Kidney glomerular epithelial cell (primary cell): ENCODE measurements at regions not wholly inside any gene's neighbourhood (a gene's known extent, or its start where the extent isn't known, plus 50 kb on each side); places are given as distances from the start of the nearest gene placed in this dataset.
A peak's percentile ranks its signal among the peaks of the same experiment; 100 is the strongest.

ENCODE experiments used
- DNase-seq: peaks from one replicate; lab custom pipeline; 2025; lab: John Stamatoyannopoulos, UW

DNA sequence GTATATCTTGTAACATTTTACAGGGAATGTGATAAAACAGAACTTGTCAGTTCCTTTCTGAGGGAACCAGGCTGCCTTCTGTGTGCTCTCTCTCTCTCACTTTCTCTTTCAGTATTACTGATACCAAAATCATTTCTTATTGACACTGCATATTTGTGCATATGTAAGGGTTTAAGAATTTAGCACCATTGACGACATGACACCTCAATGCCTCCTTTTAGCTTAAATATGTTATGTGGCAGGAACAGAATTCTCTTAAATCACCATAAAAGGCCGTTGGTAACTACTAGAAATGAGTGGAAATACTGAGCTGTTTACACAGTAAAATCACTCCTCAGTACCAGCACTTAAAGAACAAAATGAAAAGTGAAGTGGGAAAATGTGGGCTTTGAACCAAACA lies 457.7 kb upstream of the SYT1 start:
- no peak for DNase-seq

DNA sequence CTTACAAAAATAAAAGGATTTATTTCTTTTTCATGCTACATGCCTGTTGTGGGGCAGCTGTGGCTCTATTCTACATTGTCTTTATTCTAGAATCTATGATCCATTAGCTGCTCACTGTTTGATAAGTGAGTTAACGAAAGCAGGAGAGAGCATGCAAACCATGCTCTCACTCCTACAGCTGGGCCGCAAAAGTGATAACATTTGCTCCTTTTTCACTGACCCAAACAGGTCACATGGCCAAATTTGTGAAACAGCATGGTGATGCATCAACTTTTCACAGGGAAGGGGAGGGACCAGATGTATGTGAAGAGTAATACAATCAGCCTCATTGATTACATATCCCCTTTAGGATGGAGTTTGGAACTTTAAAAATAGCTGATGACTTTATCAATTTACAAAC lies 456.9 kb upstream of the SYT1 start:
- no peak for DNase-seq

DNA sequence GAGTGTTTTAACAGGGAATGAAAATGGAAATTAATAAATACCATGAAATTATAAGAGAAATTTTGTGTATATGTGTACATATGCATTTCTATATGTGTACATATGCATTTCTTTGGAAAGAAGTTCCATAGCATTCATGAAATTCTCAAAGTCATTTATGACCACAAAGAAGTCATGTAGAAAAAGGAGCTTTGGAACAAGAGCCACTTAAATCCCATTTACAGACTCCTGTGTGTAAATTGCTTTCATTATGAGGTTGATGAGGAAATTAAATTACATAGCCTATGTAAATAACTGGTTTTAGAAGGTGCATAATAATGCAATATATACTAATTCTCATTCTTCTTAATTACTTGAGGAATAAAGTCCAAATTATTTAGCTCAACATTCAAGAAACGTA lies 450.5 kb upstream of the SYT1 start:
- DNase-seq = no peak

DNA sequence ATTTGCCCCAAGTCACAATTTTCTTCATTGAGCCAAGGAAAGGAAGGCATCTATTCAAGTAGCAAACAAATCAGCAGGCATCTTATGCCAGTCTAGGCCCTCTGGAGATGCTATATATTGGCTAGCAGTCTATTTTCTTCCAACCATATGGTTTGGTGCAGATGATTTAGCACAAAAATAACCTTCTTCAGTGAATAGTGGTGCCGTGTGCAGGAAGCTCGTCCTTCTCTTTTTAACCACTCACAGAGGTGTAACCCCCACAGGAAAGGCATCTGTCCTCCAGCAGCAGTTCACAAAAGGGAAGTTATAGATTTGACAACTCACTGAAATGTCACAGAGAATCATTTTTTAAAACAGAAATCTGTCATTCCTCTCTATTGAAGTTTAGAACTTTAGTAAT lies 445.7 kb upstream of the SYT1 start:
- no peak for DNase-seq

DNA sequence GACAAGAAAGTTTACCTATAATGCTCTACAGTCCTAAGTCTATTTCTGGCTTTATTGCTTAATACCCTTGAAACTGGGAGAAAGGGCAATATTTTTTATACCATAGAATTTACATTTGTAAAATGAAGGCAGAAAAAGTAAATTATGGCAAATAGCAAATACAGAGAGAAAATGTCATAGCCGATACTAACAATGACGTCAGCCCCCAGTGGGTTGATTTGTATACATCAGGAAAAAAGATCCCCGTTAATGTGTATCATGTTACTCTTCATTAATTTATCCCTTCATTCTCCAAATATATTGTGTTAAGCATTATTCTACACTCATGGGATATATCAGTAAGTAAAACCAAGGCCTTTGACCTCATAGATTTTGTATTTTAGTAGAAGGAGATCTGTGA lies 445.1 kb upstream of the SYT1 start:
- no peak for DNase-seq

DNA sequence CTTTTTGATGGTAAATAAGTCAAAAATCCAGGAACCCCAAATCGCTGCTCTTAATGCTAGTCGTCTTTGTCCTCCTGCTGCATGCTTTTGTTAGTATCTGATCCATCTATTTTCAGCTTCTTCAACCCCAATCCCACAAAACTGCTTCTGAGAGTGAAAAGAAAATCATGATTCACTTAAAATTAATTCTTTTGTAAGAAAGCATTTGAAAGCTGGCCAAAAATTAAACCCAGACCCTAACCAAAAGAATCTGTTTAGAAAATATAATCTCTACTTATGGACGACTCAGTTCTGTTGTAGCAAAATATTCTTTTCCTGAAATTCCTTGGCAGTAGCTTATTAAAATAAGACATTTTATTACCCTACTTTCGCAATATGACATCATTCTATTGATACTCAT lies 443.6 kb upstream of the SYT1 start:
- no peak for DNase-seq

DNA sequence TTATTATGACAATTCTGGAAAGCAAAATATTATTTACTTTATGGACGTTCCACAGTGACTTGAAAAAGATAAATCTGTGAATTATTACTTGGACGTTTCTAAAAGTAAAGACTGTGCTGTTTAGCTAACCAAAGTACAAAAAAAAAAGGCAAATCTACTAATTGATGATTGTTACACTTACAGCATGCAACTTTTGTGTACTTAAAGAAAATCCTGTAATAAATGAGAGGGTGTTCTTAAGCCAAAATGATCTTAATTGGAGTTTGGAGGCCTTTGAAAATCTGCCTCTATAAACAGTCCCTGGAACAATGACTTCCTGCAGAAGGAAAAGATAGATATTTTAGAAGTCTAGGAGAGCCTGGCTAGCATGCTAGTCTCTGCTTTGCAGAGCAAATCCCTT lies 434.0 kb upstream of the SYT1 start:
- DNase-seq = no peak

DNA sequence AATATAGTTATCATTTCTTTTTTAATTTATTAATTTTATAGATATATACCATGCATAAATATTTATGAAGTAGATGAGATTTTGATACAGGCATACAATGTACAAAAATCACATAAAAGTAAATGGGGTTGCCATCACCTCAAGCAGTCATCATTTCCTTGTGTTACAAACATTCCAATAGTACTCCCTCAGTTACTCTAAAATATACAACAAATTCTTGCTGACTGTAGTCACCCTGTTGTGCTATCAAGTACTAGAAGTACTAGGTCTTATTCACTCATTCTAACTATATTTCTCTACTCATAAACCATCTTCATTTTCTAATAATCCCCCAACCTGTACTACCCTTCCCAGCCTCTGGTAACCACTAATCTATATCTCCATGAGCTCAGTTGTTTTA lies 432.6 kb upstream of the SYT1 start:
- no peak for DNase-seq

DNA sequence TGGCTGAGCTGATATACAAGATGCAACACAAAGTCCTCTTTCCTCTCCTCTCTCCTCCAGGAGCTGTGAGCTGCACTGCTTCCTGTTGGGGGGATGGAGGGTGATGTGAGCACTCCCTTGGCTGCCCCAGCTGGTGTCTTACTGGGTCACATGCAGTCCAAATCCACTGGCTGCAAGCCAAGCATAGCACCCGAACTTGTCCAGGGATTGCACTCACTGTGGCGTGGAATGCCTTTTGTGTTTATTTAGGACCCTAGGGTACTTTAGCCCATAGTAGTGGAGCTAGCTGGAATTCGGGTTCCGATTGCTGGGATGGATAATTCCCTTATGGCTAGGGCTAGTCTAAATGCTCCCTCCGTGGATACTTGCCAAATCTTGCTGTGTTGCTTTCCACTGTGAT lies 424.9 kb upstream of the SYT1 start:
- DNase-seq = no peak

DNA sequence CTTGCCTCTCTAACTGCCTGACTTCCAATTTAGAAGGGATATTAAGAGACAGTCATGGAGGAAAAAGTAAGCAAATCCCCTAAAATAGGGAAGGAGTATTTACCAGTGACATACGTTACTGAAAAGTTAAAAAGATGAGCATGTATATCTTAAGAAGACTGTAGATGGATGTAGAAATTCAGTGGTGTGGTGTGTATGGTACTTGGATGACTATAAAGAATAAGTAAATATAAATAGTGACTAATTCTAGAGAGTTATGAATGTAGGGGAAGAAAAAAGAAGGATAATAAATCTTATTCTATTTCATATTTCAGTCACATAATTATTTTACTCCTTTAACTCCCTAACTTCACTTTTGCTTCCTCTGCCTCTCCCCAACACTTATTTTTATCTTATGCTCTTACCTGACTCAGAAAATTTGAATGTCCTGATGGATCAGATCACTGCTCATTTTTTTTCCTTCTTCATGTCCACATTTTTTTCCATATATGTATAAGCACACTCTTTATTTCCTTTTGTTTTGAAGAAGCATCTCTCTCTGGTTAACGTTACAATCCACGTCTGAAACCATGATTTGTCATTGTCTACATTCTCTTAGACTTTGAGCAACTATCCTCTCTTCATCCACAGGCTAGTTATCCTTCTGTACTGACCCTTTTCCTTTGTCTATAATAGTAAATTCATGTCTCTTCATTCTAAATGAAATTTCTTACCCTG lies 422.7 kb upstream of the SYT1 start:
- DNase-seq = no peak

DNA sequence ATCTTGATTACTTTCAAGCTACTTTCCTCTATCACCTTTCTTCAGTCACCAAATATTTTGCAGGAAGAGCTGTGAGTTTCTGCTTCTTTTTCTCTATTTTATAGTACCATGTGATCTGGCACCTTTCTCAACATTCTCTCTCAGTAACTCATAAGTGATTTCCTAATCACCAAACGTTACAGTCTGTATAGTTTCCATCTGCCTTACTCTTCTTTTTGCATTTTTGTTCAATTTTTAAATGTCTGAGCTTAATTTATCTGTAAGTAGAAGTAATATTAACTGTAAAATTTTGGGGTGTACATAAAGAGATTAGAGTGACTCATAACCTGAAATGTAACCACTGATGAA lies 422.1 kb upstream of the SYT1 start:
- DNase-seq = no peak

DNA sequence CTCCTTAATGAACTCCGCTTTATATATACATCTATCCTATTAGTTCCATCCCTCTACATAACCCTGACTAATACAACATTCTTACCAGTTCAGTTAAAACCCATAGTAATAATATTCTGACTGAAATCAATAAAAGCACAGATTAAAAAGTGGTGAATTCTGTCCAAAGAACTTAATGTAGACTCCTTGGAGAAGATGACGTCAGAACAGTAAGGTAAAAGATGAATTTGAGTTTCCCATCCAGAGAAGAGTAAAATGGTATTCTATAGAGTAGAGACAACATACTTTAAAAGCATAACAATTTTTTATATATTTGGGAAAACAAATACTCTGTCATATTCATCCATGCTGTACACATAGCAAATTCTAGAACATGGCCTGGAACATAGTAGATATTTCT lies 418.0 kb upstream of the SYT1 start:
- no peak for DNase-seq

DNA sequence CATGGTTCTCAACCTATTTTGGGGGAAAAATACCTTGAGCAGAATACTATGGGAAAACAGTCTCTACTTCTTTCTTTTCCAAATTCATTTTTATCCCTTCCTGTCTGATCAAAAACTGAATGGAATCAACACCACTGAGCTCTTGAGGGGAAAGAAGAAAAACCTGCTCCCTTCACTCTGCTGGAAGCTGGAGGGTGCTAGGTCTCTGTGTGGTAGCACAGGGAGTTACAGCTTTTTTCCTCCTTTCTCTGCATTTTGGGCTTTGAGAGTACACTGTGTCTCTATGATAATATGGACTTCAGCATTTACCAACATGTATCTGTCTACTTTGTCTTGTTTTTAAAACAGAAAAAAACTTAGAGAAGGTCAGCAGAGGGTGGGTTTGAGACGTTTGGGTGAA lies 417.2 kb upstream of the SYT1 start:
- no peak for DNase-seq

DNA sequence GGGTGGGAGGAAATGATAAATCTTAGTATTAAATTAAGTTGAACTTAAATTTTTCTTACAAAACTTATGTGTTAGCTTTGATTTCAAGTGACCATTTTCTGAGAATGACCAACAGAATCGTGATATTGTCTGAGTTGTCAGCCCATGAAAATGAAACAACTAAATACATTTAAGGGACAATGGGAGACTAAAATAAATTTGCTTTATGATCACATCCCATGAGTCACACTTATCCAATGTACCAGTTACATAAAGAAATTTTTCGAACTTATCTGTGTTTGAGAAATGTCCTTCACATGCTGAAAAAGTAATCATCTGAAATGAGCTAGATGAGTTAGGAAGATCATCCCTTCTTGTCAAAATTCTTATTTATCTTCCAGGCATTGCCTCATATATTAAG lies 415.9 kb upstream of the SYT1 start:
- DNase-seq = no peak

DNA sequence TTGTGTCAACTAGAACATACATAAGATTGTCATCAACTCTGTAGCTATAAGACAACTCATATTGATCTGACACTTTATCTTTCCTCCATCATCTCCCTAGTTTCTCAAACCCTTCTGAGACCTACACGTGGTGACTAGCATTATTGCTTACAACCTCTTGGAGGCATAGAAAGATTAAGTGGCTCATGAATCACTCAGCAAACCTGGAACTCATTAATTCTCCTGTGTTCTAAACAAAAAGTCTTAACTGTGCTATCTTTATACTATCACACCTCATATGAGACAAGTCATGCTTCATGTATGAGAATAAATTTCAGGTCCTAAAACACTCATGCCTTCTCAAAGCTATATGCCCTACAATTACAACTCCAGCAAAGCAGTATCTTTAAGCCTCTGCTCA lies 408.6 kb upstream of the SYT1 start:
- no peak for DNase-seq

DNA sequence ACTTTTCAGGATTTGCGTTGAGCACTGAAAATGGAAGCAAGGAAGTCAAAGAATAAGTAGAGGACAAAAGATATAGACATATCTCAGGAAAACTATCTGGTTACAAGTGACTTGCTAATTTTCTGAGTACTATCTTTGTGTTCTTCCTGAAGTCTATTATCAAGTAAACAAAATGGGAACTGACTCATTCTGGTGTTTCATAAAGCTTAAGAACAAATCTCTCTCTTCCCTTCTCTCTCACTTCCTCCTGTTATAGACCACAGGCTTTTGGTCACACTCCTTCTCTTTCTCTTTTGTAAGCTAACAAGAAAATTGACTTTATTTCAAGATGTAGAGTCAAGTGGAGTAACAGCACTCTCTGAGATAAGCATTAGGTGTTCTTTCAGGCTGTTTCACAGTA lies 406.6 kb upstream of the SYT1 start:
- DNase-seq = no peak

DNA sequence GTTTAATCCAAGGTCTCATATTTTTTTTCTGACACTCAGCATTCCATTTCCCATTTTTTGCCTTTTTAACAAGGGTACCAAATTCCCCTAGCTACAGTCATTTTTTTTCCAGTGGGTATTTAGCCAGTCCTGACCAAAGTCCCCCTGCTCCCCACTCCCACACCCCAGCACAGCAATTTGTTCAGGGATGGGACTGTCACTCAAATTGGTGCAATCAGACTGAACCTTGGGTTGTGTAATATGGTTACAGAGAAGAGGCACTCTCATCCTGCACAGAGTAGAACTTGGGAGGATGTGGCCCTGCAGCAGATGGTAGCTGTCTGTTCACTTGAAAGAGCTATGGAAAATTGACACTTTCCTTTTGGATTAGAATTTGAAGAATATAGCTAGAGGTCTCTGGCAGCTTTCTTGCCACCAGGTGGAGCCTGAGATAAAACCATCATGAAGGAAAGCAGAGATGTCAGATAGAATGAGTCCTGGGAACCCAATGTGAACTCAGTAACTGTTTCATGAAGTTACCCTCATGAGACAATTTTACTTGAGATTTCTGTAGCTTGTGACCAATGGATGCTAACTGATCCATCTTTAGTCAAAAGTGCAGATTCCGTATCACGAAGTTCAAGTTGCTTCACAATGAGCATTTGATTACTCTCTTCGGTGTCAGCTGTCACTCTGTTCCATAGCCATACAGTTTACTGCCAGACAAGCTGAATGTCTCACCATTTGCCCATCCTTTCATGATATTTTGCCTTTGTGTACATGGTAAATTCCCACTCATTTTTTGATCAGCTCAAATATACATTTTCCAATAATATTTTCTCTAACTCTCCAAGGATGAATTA lies 394.0 kb upstream of the SYT1 start:
- DNase-seq = peak; percentile 43

DNA sequence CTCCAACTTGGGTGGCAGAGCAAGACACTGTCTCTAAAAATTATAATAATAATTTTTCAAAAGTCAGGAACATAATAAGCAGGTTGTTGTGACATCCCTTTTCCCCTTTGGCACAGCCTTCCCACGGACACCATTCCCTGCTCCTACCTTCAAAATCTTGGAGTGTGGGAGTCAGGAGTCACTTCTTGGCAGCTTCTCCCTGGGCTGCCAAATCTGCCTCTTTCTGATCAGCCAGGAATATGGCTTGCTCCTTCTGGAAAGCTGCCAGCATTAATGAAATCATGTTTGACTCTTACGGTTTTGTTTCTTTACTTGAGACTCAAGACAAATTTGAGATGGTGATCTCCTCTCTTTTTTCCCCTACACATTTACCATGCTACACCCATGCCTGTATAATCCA lies 391.4 kb upstream of the SYT1 start:
- no peak for DNase-seq

DNA sequence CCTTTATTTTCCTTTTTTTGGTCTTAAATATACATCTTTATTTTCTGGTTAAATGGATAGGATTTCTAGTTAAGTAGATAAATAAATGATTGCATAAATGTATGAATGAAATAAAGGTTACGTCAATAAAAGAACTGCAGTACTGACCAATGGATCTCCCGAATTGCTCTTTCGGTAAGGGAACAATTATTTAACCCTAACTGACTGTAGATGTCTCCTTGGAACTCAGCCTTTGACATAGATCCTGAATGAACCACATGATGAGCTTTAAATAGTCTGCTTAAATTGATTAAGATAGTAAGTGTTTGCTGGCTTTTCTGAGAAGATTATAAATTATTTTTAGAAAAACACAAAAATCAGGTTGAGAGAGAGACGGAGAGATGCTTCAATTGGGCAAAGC lies 391.0 kb upstream of the SYT1 start:
- no peak for DNase-seq

DNA sequence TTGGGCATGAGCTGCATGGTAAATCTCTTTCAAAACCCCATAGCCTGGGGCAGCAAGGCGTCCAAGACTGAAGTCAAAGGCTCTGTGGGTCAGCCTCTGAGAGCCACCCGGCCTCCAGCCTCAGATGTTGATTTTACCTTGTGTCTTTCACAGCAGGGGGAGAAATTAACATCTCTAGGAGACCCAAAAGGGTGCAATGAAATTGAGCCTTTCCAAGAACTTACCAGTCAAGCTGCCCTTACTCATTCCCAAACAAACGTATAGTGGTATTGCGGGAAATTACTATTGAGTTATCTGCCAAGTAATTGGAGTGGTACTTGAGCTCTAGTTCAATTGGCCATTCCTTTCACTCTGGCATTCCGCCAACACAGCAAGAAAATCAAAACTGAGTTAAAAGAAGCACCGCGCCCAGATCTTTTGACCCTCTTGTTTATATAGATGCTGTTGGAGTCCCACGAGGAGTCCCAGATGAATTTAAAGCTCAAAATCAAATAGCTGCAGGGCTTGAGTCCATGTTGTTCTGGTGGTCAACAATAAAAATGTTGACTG lies 380.7 kb upstream of the SYT1 start:
- no peak for DNase-seq

DNA sequence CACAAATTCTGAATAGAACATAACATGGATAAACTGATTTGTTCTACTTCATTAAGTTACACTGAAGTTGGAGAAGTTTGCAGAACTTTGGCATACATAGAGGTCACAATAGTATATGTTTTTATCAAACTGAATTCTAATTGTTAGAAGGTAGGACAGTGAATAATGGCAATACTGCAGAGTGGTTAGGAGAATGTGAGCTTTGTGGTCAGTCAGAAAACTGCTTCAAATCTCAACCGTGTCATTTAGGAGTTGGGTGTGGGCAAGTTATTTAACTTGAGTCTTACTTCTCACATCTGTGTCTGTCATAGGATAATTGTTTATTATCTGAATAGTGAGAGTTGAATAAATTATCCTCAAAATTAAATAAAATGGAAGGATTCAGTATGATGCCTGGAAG lies 374.6 kb upstream of the SYT1 start:
- no peak for DNase-seq

DNA sequence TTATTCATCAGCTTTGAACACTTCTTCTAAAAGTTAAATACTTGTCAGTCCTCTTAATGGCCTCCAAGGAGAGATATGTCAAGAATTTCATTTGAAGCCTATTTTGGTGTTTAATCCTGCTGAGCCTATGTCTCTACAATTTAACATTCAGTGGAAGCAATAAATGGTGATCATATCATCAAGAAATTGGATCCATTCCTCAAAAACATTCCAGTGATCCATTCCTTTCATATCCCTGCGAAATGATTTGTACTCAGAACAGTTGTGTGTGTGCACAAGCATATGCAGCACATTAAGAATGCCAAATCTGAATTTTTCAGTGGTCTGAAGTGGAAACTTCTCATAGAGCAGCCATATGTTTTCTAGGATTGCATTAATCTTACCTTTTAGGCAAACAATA lies 373.7 kb upstream of the SYT1 start:
- DNase-seq = no peak

DNA sequence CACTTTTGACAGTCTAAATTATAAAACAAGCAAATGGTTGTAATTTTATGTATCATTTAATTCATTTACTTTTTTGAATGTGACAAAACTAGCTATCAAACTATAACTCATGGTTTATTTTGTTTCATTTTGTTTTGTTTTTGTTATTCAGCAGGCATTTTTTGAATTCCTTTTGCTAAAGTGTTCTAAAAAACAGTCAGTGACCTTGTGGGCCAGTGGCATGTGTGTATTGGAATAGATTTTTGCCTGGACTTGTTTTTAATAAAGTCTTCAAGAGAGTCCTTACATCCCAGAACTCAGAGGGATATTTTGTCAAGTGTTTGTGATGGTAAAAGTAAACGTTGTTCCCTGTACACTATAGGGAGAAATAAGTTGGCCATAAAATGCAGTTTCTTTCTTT lies 369.7 kb upstream of the SYT1 start:
- DNase-seq = no peak

DNA sequence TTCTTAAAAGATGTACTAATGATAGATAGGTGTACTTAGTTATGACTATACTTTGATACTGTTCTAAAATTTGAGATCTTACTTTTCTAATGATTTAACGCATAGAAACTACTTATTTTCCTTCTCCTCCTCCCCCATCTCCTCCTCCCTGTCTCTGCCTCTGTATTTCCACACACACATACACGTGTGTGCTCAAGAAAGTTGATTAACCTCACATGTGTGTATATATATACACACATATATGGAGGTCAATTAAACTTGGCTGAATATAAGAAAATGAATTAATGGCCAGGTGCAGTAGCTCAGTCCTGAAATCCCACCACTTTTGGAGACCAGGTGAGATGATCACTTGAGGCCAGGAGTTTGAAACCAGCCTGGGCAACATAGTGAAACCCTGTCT lies 362.7 kb upstream of the SYT1 start:
- no peak for DNase-seq
